PC-9 (cell line): ENCODE measurements at regions not wholly inside any gene's neighbourhood (a gene's known extent, or its start where the extent isn't known, plus 50 kb on each side); places are given as distances from the start of the nearest gene placed in this dataset.

Experiments used
- CTCF ChIP-seq: fragments of 200-600 bp; sonication (generic); conservative IDR thresholded peaks from 2 replicates; pipeline ENCODE4 v1.6.1; 2017; ENCODE audit warnings: mixed run types, antibody characterized with exemption, mild to moderate bottlenecking, moderate library complexity
- EZH2 ChIP-seq: fragments of 200-600 bp; sonication (generic); IDR thresholded peaks from 2 replicates; pipeline ENCODE4 v1.8.0; 2017; ENCODE audit warnings: antibody characterized with exemption, low read depth

GRCh38 chr13:24004971-24005370, 107.7 kb upstream of the C1QTNF9B start:
- no peak for TF ChIP-seq CTCF
- no peak for TF ChIP-seq EZH2
